Stimulated activated CD8-positive, alpha-beta memory T cell treated with anti-CD3 and anti-CD28 coated beads, Interleukin-2, amount 100 ng/mL, for 48 hours (primary cell): ENCODE measurements at regions not wholly inside any gene's neighbourhood (a gene's known extent, or its start where the extent isn't known, plus 50 kb on each side); places are given as distances from the start of the nearest gene placed in this dataset.
"Not testable (repeated sequence)": the region's sequence is repeated elsewhere in the genome, so short reads cannot be mapped to it uniquely, and the experiment has no call there.

Experiments
- DNase-seq, 2 donors: peaks; one replicate each; pipeline ENCODE4 v3.0.0-alpha.2; 2020; ENCODE audit warnings: low read depth in 2 of 2

- no peak for DNase-seq
Observed at GRCh38 chr20:40890635-40891034, 138.0 kb upstream of the TOP1 start.

GRCh38 chr20:40891351-40891750, 137.3 kb upstream of the TOP1 start:
- DNase-seq, result no peak

GRCh38 chr20:40892642-40893041, 136.0 kb upstream of the TOP1 start:
- no peak for DNase-seq

GRCh38 chr20:40893610-40894236, 134.9 kb upstream of the TOP1 start:
- no peak for DNase-seq

- DNase-seq, result no peak
Observed at GRCh38 chr20:40894237-40894630, 134.4 kb upstream of the TOP1 start.

- no peak for DNase-seq
Observed at GRCh38 chr20:40895182-40895581, 133.4 kb upstream of the TOP1 start.

GRCh38 chr20:40896814-40897700, 131.6 kb upstream of the TOP1 start:
- DNase-seq, result no peak

- no peak for DNase-seq
Observed at GRCh38 chr20:40899344-40899743, 129.3 kb upstream of the TOP1 start.

- DNase-seq, result no peak
Observed at GRCh38 chr20:40900666-40901215, 127.9 kb upstream of the TOP1 start.

- no peak for DNase-seq
Observed at GRCh38 chr20:40902661-40903060, 126.0 kb upstream of the TOP1 start.

GRCh38 chr20:40908309-40908708, 120.3 kb upstream of the TOP1 start:
- DNase-seq, result no peak

- DNase-seq, result not testable (repeated sequence)
Observed at GRCh38 chr20:40909489-40909888, 119.1 kb upstream of the TOP1 start.

- not testable (repeated sequence) for DNase-seq
Observed at GRCh38 chr20:40910436-40910835, 118.2 kb upstream of the TOP1 start.

- not testable (repeated sequence) for DNase-seq
Observed at GRCh38 chr20:40911152-40911551, 117.5 kb upstream of the TOP1 start.

GRCh38 chr20:40913224-40914185, 115.1 kb upstream of the TOP1 start:
- no peak for DNase-seq

- no peak for DNase-seq
Observed at GRCh38 chr20:40915756-40916155, 112.9 kb upstream of the TOP1 start.

- no peak for DNase-seq
Observed at GRCh38 chr20:40916276-40916675, 112.3 kb upstream of the TOP1 start.

- no peak for DNase-seq
Observed at GRCh38 chr20:40920291-40920690, 108.3 kb upstream of the TOP1 start.

- no peak for DNase-seq
Observed at GRCh38 chr20:40922865-40923264, 105.8 kb upstream of the TOP1 start.

GRCh38 chr20:40925829-40926510, 102.7 kb upstream of the TOP1 start:
- DNase-seq, result no peak

GRCh38 chr20:40926928-40927327, 101.7 kb upstream of the TOP1 start:
- DNase-seq, result no peak
